NCI-H2227 (cell line): ENCODE measurements at regions not wholly inside any gene's neighbourhood (a gene's known extent, or its start where the extent isn't known, plus 50 kb on each side); places are given as distances from the start of the nearest gene placed in this dataset.

Experiments
- DNase-seq: peaks from one replicate; lab custom pipeline; 2025; ENCODE audit not compliant: unreplicated experiment; lab: John Stamatoyannopoulos, UW

GRCh38 chr14:53808042-53808441 lies 148.6 kb downstream of the BMP4 start:
- no peak for DNase-seq

GRCh38 chr14:53807542-53807941 lies 149.1 kb downstream of the BMP4 start:
- DNase-seq, result no peak

- DNase-seq, result no peak
Measured at GRCh38 chr14:53807108-53807507, 149.5 kb downstream of the BMP4 start.

- no peak for DNase-seq
Measured at GRCh38 chr14:53796734-53797133, 159.9 kb downstream of the BMP4 start.

GRCh38 chr14:53793790-53794505 lies 162.7 kb downstream of the BMP4 start:
- DNase-seq, result no peak

- DNase-seq, result no peak
Measured at GRCh38 chr14:53792909-53793308, 163.7 kb downstream of the BMP4 start.

GRCh38 chr14:53790731-53791500 lies 165.7 kb downstream of the BMP4 start:
- no peak for DNase-seq

GRCh38 chr14:53788566-53788965 lies 168.1 kb downstream of the BMP4 start:
- DNase-seq, result no peak

- DNase-seq, result no peak
Measured at GRCh38 chr14:53786045-53786444, 170.6 kb downstream of the BMP4 start.

GRCh38 chr14:53784688-53785087 lies 171.9 kb downstream of the BMP4 start:
- no peak for DNase-seq

- DNase-seq, result no peak
Measured at GRCh38 chr14:53783256-53783655, 173.4 kb downstream of the BMP4 start.

- DNase-seq, result no peak
Measured at GRCh38 chr14:53780051-53780555, 176.5 kb downstream of the BMP4 start.

GRCh38 chr14:53779301-53779700 lies 177.3 kb downstream of the BMP4 start:
- no peak for DNase-seq

GRCh38 chr14:53778263-53778662 lies 178.4 kb downstream of the BMP4 start:
- DNase-seq, result no peak

GRCh38 chr14:53772936-53773335 lies 183.7 kb downstream of the BMP4 start:
- DNase-seq, result no peak

GRCh38 chr14:53767566-53767965 lies 189.1 kb downstream of the BMP4 start:
- no peak for DNase-seq

- no peak for DNase-seq
Measured at GRCh38 chr14:53766601-53767000, 190.0 kb downstream of the BMP4 start.

GRCh38 chr14:53766106-53766505 lies 190.5 kb downstream of the BMP4 start:
- DNase-seq, result no peak

GRCh38 chr14:53764846-53765245 lies 191.8 kb downstream of the BMP4 start:
- DNase-seq, result no peak

GRCh38 chr14:53758141-53758540 lies 198.5 kb downstream of the BMP4 start:
- no peak for DNase-seq

- DNase-seq, result no peak
Measured at GRCh38 chr14:53757732-53758131, 198.9 kb downstream of the BMP4 start.

- DNase-seq, result no peak
Measured at GRCh38 chr14:53751650-53752049, 205.0 kb downstream of the BMP4 start.
